K562 (cell line): ENCODE measurements at regions not wholly inside any gene's neighbourhood (a gene's known extent, or its start where the extent isn't known, plus 50 kb on each side); places are given as distances from the start of the nearest gene placed in this dataset.

Experiments
- ATAC-seq: fragments of 200-7000 bp; cut with Tn5 transposase; 3 replicates; pipeline ENCODE4 v1.9.1; 2020; ENCODE audit warnings: moderate library complexity
- BruUV-seq: library from RNA; stranded (reverse); fragments of 400-500 nt; replicated peaks from 2 replicates; lab custom pipeline; 2021; lab: Mats Ljungman, UMichigan
- CTCF ChIA-PET: fragments of 300-600 bp; formaldehyde crosslinking; extraction: SDS; loops from one replicate; lab custom pipeline; 2021; ENCODE audit warnings: low intra/inter-chr PET ratio; lab: Yijun Ruan, JAX
- POLR2A ChIA-PET: fragments of 300-600, 350-650 bp; sonication (Branson Sonifier 250); formaldehyde crosslinking; extraction: SDS; loops from one replicate; lab custom pipeline; 2021; ENCODE audit warnings: antibody characterized with exemption, inconsistent platforms; lab: Yijun Ruan, JAX
- DNase-seq, 4 experiments: peaks; one replicate each; pipeline versions ENCODE4 v3.0.0 to v3.0.0-alpha.2; 2011 to 2018; ENCODE audit warnings: low spot score in 3 of 4, mixed read lengths in 3 of 4; ENCODE audit errors: extremely low read depth in 1 of 4
- FAIRE-seq: peaks from 2 replicates; lab custom pipeline; 2011; peaks lifted over from hg19 to GRCh38; lab: Jason Lieb, UNC
- H2AFZ ChIP-seq: 2 replicates; pipeline ENCODE4 v1.6.0; 2011; ENCODE audit warnings: low read depth, low read length, control low read depth, inconsistent platforms
- H3K27ac ChIP-seq: fragments of 200-600 bp; 3 replicates; pipeline ENCODE4 v1.8.0; 2011; ENCODE audit warnings: low read depth, mild to moderate bottlenecking, control low read depth, inconsistent platforms, low read length, moderate library complexity, mixed read lengths; ENCODE audit errors: extremely low read depth
- H3K27me3 ChIP-seq, 2 experiments: fragments of 300-600 bp in 1 of 2; 2 replicates in 1 of 2; 3 replicates in 1 of 2; pipeline versions ENCODE4 v1.6.0 to v1.8.0; 2011; ENCODE audit warnings: inconsistent platforms in 2 of 2, low read length in 2 of 2, mild to moderate bottlenecking in 1 of 2, mixed read lengths in 1 of 2, moderate library complexity in 1 of 2; ENCODE audit not compliant: control insufficient read depth in 2 of 2, insufficient read depth in 2 of 2
- H3K36me3 ChIP-seq: fragments of 300-600 bp; 3 replicates; pipeline ENCODE4 v1.8.0; 2011; ENCODE audit warnings: mild to moderate bottlenecking, low read length, inconsistent platforms; ENCODE audit not compliant: control insufficient read depth, insufficient read depth
- H3K4me1 ChIP-seq, 2 experiments: fragments of 200-600 bp in 1 of 2; replicated peaks in 1 of 2; 2 replicates in 1 of 2; 3 replicates in 1 of 2; pipeline versions ENCODE4 v1.5.1 to v1.8.0; 2011; ENCODE audit warnings: inconsistent platforms in 2 of 2, low read length in 2 of 2, mild to moderate bottlenecking in 1 of 2, mixed read lengths in 1 of 2, moderate library complexity in 1 of 2; ENCODE audit not compliant: control insufficient read depth in 2 of 2, insufficient read depth in 2 of 2
- H3K4me2 ChIP-seq: 2 replicates; pipeline ENCODE4 v1.6.1; 2011; ENCODE audit warnings: low read length, control low read depth, inconsistent platforms, mixed read lengths; ENCODE audit not compliant: insufficient read depth
- H3K4me3 ChIP-seq: fragments of 200-600 bp; sonication (generic), shearing (Covaris generic); 2 replicates; pipeline ENCODE4 v1.5.1; 2016; ENCODE audit warnings: control low read depth, inconsistent platforms
- H3K79me2 ChIP-seq: fragments of 200-600 bp; 3 replicates; pipeline ENCODE4 v1.8.0; 2011; ENCODE audit warnings: low read length, inconsistent platforms; ENCODE audit not compliant: control insufficient read depth, insufficient read depth
- H3K9ac ChIP-seq, 2 experiments: 2 replicates each; pipeline versions ENCODE4 v1.6.0 to v1.6.1; 2011; ENCODE audit warnings: low read depth in 2 of 2, low read length in 2 of 2, control low read depth in 1 of 2, inconsistent platforms in 1 of 2, mild to moderate bottlenecking in 1 of 2, mixed read lengths in 1 of 2; ENCODE audit not compliant: insufficient read depth in 1 of 2
- H3K9me1 ChIP-seq: one replicate; pipeline ENCODE4 v1.6.0; 2011; ENCODE audit warnings: inconsistent platforms, mild to moderate bottlenecking, low read length, moderate library complexity; ENCODE audit not compliant: control insufficient read depth, insufficient read depth
- H3K9me3 ChIP-seq: replicated peaks from 2 replicates; pipeline ENCODE4 v1.5.1; 2011; ENCODE audit warnings: low read depth, low read length, inconsistent platforms; ENCODE audit not compliant: control insufficient read depth, insufficient read depth
- H4K20me1 ChIP-seq: replicated peaks from 2 replicates; pipeline ENCODE4 v1.6.1; 2011; ENCODE audit warnings: low read length, inconsistent platforms, mixed read lengths; ENCODE audit not compliant: control insufficient read depth, insufficient read depth
- CREB5 ChIP-seq: fragments of 250-450 bp; sonication (Bioruptor Pico); IDR thresholded peaks from 2 replicates; pipeline ENCODE4 v1.5.0; 2020; ENCODE audit warnings: mild to moderate bottlenecking
- FOXK1 ChIP-seq: sonication (generic); formaldehyde crosslinking; IDR thresholded peaks from 2 replicates; pipeline ENCODE4 v1.8.0; 2022; ENCODE audit warnings: missing genetic modification reagents, mild to moderate bottlenecking, borderline replicate concordance
- FOXK2 ChIP-seq, 2 experiments: fragments of 450-650 bp; IDR thresholded peaks in 1 of 2; conservative IDR thresholded peaks in 1 of 2; 2 replicates each; pipeline ENCODE4 v1.6.1; 2016; ENCODE audit warnings: low read depth in 2 of 2, mild to moderate bottlenecking in 1 of 2
- HMG20B ChIP-seq: fragments of 250-450 bp; sonication (Bioruptor Pico); IDR thresholded peaks from 2 replicates; pipeline ENCODE4 v1.5.0; 2021; ENCODE audit warnings: mild to moderate bottlenecking
- MTA1 ChIP-seq: fragments of 450-650 bp; IDR thresholded peaks from 2 replicates; pipeline ENCODE4 v1.6.1; 2017; ENCODE audit warnings: borderline replicate concordance
- NUFIP1 ChIP-seq: fragments of 450-650 bp; IDR thresholded peaks from 2 replicates; pipeline ENCODE4 v1.6.1; 2018; ENCODE audit not compliant: partially characterized antibody
- OTX1 ChIP-seq: fragments of 450-650 bp; formaldehyde crosslinking; IDR thresholded peaks from 2 replicates; pipeline ENCODE4 v1.4.0; 2022; ENCODE audit warnings: mild to moderate bottlenecking
- PHF8 ChIP-seq: fragments of 200-600 bp; sonication (generic); IDR thresholded peaks from 2 replicates; pipeline ENCODE4 v1.6.1; 2012; ENCODE audit warnings: mixed run types, mild to moderate bottlenecking, inconsistent platforms, low read length, moderate library complexity, borderline replicate concordance
- PPARD ChIP-seq: fragments of 250-450 bp; sonication (Bioruptor Pico); IDR thresholded peaks from 2 replicates; pipeline ENCODE4 v1.8.0; 2022; ENCODE audit warnings: inconsistent platforms, mild to moderate bottlenecking, moderate library complexity
- TFAM ChIP-seq: fragments of 250-450 bp; sonication (Bioruptor Pico); conservative IDR thresholded peaks from 2 replicates; pipeline ENCODE4 v1.5.0; 2021; ENCODE audit warnings: mild to moderate bottlenecking, moderate library complexity
- ZNF121 ChIP-seq: sonication (generic); formaldehyde crosslinking; conservative IDR thresholded peaks from 2 replicates; pipeline ENCODE4 v1.8.0; 2022; ENCODE audit warnings: missing genetic modification reagents
- ZNF830 ChIP-seq: fragments of 250-450 bp; sonication (Bioruptor Pico); IDR thresholded peaks from 2 replicates; pipeline ENCODE4 v1.5.0; 2021; ENCODE audit warnings: mild to moderate bottlenecking
- WGBS: fragments of 100-300 bp; shearing (Covaris generic); methylation state at CpG from one replicate; pipeline ENCODE4 v1.1.6; 2016; ENCODE audit warnings: low coverage, mixed read lengths; ENCODE audit not compliant: insufficient coverage; ENCODE audit errors: missing lambda C conversion rate; 5-methylcytosine and 5-hydroxymethylcytosine counted together
- in situ Hi-C: fragments of 300-500 bp; cut with MboI; formaldehyde crosslinking; loops from 4 replicates; pipeline ENCODE4 v1.15.0; 2018; ENCODE audit warnings: inconsistent platforms, mixed read lengths
- intact Hi-C: fragments of 100-400 bp; cut with micrococcal nuclease; formaldehyde crosslinking; loops from 2 replicates; pipeline ENCODE4 v1.14.2; 2022
- TF ChIP-seq, protein P1 (sequence below): sonication (generic); formaldehyde crosslinking; IDR thresholded peaks from 2 replicates; pipeline ENCODE4 v1.9.0; 2022; ENCODE audit warnings: mild to moderate bottlenecking, missing genetic modification reagents

- Histone ChIP-seq H4K20me1 (no peaks in the 10 kb centered on the region), H3K4me1 (no peaks in the 10 kb centered on the region), H3K79me2 (no peaks in the 10 kb centered on the region), H3K27me3 (no peaks in the 10 kb centered on the region), H3K4me3 (no peak overlapping the region), H3K4me2 (no peak overlapping the region), H3K9me1 (no peaks in the 10 kb centered on the region), H3K9me3 (no peaks in the 10 kb centered on the region), H3K9ac (no peak overlapping the region), H3K36me3 (no peaks in the 10 kb centered on the region), H3K27ac (no peak overlapping the region), H2AFZ (no peak overlapping the region)
- BruUV-seq, result no TSS peak
- TF ChIP-seq FOXK2 (conservative IDR thresholded peaks at IDR 0.05 in 1 of 2, IDR thresholded peaks at IDR 0.05 in 1 of 2; ENCODE audit: low read depth in 2 of 2) (no peak), ZNF830 (CRISPR knock-in tag) (no peak), ZNF121 (CRISPR knock-in tag) (no peak), NUFIP1 (no peak), OTX1 (no peak), MTA1 (no peak), CREB5 (no peak), FOXK1 (CRISPR knock-in tag) (no peak), PHF8 (no peak), HMG20B (CRISPR knock-in tag) (no peak), TFAM (CRISPR knock-in tag) (no peak), PPARD (CRISPR knock-in tag) (no peak)
- TF ChIP-seq, protein P1, sequence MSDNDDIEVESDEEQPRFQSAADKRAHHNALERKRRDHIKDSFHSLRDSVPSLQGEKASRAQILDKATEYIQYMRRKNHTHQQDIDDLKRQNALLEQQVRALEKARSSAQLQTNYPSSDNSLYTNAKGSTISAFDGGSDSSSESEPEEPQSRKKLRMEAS (CRISPR knock-in tag), result no peak
- 0% methylated on average over 1 of the region's 1 CpG for WGBS
- CTCF ChIA-PET, result no interaction called here
- intact Hi-C loops, result no loop called here
- ATAC-seq, result no peak
- POLR2A ChIA-PET, result no interaction called here
- DNase-seq, result no peak
- in situ Hi-C loops, result no loop called here
- FAIRE-seq, result no peak
Measured at GRCh38 chr18:66317243-66318090, 286.4 kb downstream of the CDH19 start.
